ENCODE measurements at regions not wholly inside any gene's neighbourhood (a gene's known extent, or its start where the extent isn't known, plus 50 kb on each side); places are given as distances from the start of the nearest gene placed in this dataset.
"Not testable (repeated sequence)": the region's sequence is repeated elsewhere in the genome, so short reads cannot be mapped to it uniquely, and the experiment has no call there.

GRCh38 chr1:60606921-60607320 is 475.4 kb upstream of the NFIA start:
- not testable (repeated sequence) for H3K27ac Mint-ChIP-seq; ATAC-seq; H3K36me3 Mint-ChIP-seq (ENCODE audit: low read depth); DNase-seq; H3K4me1 Mint-ChIP-seq; H3K27me3 Mint-ChIP-seq; H3K4me3 Mint-ChIP-seq
- peaks cover 12% of the 10 kb centered on the region for H3K9me3 Mint-ChIP-seq

GRCh38 chr1:60600532-60600931 is 481.8 kb upstream of the NFIA start:
- DNase-seq, result no peak

DNA sequence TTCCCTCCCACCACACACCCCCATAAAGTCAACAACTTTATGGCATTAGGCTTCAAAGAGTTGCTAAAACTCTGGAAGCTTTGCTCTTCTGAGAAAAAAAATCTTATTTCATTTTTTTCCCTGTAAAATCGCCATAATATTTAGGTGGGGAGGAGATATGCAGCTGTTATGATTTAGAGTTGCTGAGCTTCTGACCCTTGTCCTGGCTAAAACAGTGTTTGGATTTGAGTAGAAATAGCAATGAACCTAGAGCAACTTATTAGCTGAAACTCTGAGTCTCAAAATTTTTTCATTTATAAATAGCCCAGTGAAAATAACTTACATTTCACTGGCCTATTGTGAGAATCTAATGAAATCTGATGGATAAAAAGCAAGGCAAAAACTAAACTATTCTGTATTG is 482.8 kb upstream of the NFIA start:
- Mint-ChIP-seq H3K9me3 (peaks cover 19% of the 10 kb centered on the region), H3K4me3 (no peak overlapping the region), H3K36me3 (ENCODE audit: low read depth) (no peaks in the 10 kb centered on the region), H3K4me1 (no peaks in the 10 kb centered on the region), H3K27me3 (peaks cover 2% of the 10 kb centered on the region), H3K27ac (no peak overlapping the region)
- DNase-seq, result no peak
- no peak for ATAC-seq

More at GRCh38 chr1:60600532-60600931, 481.8 kb upstream of the NFIA start:
- Mint-ChIP-seq H3K36me3 (ENCODE audit: low read depth) (no peaks in the 10 kb centered on the region), H3K4me3 (no peak overlapping the region), H3K4me1 (no peaks in the 10 kb centered on the region), H3K27me3 (peaks cover 2% of the 10 kb centered on the region), H3K27ac (no peak overlapping the region), H3K9me3 (peaks cover 19% of the 10 kb centered on the region)
- no peak for ATAC-seq

DNA sequence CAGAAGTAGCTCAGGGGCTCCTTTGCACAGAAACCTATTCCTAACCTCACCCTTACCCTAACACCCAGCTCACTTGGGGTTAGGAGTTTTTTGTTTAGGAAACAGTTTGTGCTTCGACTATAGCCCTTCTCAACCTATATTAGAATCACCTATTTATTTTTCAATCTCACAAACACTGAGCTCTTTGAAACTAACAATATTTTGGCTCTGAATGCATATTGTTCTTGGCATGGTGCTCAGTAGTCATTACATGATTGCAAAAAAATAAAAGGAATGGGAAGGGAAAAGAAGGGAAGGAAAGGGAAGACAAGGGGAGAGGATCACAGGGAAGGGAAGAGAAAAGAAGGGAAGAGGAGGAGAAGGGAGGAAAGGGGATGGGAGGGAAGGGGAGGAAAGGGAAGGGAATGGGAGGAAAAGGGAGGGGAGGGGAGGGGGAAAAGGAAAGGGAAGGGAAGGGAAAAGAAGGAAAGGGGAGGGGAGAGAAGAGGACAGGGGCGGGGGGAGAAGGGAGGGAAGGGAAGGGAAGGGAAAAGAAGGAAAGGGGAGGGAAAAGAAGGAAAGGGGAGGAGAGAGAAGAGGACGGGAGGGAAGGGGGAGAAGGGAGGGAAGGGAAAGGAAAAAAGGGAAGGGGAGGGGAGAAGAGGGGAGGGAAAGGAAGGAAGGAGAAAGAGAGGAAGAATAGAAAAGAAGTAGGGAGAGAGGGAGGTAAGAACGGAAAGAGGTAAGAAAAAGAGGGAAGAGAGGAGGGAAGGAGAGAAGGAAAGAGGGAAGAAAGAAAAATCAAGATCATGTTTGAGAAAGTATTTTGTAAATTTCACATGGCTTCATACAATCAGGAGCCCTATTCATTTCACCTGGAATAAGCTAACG is 484.1 kb upstream of the NFIA start:
- no peak for ATAC-seq
- no peak overlapping the region for H3K4me3 Mint-ChIP-seq
- peaks cover 12% of the 10 kb centered on the region for H3K9me3 Mint-ChIP-seq
- no peaks in the 10 kb centered on the region for H3K36me3 Mint-ChIP-seq (ENCODE audit: low read depth)
- DNase-seq, result no peak
- H3K4me1 Mint-ChIP-seq, result no peaks in the 10 kb centered on the region
- H3K27me3 Mint-ChIP-seq, result peaks cover 2% of the 10 kb centered on the region
- H3K27ac Mint-ChIP-seq, result no peak overlapping the region

DNA sequence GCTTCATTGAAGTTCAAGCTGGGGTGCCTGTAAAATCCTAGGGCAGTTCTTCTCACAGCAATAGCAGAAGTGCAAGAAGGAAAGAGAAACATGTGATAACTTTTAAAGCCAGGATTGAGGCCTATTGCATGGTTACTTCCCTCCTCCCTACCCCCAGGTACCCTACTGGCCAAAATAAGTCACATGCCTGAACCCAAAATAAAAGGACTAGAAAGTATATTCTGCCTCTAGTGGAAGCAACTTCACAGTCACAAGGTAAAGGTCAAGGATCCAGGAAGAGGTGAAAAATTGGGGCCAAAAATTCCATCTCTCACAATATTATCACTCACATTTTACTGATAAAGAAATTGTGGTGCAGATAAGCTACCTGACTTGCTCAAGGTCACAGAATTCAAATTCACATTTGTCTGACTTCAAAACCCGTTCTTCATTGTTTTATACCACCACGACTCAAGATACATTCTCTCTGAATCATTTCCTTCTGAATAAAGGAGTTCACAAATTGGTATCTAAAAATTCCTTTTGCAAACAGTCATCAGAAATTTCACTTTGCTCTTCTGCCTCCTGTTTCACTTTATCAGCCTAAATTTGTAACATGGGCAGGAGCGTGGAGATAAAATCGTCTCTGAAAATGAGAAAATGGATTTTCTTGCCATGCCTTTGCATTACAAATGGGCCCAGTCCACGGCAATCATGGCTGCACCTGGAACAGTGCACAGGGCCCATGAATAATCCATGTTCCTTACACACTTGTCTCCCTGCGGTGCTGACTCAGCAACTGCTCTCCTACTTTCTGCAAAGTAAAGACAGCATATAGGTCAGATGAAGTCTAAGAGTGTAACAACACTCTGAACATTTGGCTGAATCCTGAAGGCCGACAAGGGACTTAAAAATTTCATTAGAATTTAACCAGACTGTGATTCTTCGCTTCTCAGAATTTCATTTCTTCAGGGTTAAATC is 485.3 kb upstream of the NFIA start:
- Mint-ChIP-seq H3K36me3 (ENCODE audit: low read depth) (no peaks in the 10 kb centered on the region), H3K4me3 (no peak overlapping the region), H3K9me3 (peaks cover 11% of the 10 kb centered on the region), H3K4me1 (no peaks in the 10 kb centered on the region), H3K27me3 (peaks cover 2% of the 10 kb centered on the region), H3K27ac (no peak overlapping the region)
- DNase-seq (no peak), ATAC-seq (no peak)

- H3K27ac Mint-ChIP-seq, result no peak overlapping the region
- no peak for DNase-seq
- no peaks in the 10 kb centered on the region for H3K27me3 Mint-ChIP-seq
- H3K36me3 Mint-ChIP-seq (ENCODE audit: low read depth), result no peaks in the 10 kb centered on the region
- ATAC-seq, result no peak
- H3K4me1 Mint-ChIP-seq, result no peaks in the 10 kb centered on the region
- no peak overlapping the region for H3K4me3 Mint-ChIP-seq
- peaks cover 6% of the 10 kb centered on the region for H3K9me3 Mint-ChIP-seq
Measured at GRCh38 chr1:60591583-60591982, 490.8 kb upstream of the NFIA start.

GRCh38 chr1:60589916-60590315 is 492.4 kb upstream of the NFIA start:
- H3K27ac Mint-ChIP-seq, result no peak overlapping the region
- DNase-seq (no peak), ATAC-seq (no peak)
- no peaks in the 10 kb centered on the region for H3K27me3 Mint-ChIP-seq
- no peaks in the 10 kb centered on the region for H3K4me1 Mint-ChIP-seq
- H3K9me3 Mint-ChIP-seq, result peaks cover 5% of the 10 kb centered on the region
- no peaks in the 10 kb centered on the region for H3K36me3 Mint-ChIP-seq (ENCODE audit: low read depth)
- H3K4me3 Mint-ChIP-seq, result no peak overlapping the region

GRCh38 chr1:60589046-60589748 is 493.2 kb upstream of the NFIA start:
- ATAC-seq (no peak), DNase-seq (no peak)
- Mint-ChIP-seq H3K4me1 (no peaks in the 10 kb centered on the region), H3K4me3 (no peak overlapping the region), H3K27me3 (no peaks in the 10 kb centered on the region), H3K27ac (no peak overlapping the region), H3K36me3 (ENCODE audit: low read depth) (no peaks in the 10 kb centered on the region), H3K9me3 (peaks cover 5% of the 10 kb centered on the region)

DNA sequence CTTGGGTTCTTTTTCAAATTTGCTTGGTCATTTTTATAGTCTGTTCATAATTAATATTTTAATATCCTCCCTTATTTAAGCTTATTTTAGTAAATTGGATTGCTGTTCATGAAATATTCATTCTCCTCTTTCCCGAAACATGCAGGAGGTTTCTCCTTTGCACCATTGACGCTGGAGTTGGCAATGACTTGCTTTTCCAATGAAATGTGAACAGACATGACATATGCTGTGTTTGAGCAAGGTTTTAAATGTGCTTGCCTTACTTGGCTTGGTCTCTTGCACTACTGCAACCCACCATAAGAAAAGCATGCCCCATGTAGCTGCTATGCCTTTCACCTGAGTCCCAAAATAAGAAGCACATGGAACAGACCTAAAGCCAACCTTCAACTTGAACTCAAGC is 498.0 kb upstream of the NFIA start:
- DNase-seq, result no peak
- Mint-ChIP-seq H3K4me1 (no peaks in the 10 kb centered on the region), H3K9me3 (peaks cover 18% of the 10 kb centered on the region), H3K36me3 (ENCODE audit: low read depth) (no peaks in the 10 kb centered on the region), H3K27ac (no peak overlapping the region), H3K4me3 (no peak overlapping the region), H3K27me3 (no peaks in the 10 kb centered on the region)
- ATAC-seq, result no peak

DNA sequence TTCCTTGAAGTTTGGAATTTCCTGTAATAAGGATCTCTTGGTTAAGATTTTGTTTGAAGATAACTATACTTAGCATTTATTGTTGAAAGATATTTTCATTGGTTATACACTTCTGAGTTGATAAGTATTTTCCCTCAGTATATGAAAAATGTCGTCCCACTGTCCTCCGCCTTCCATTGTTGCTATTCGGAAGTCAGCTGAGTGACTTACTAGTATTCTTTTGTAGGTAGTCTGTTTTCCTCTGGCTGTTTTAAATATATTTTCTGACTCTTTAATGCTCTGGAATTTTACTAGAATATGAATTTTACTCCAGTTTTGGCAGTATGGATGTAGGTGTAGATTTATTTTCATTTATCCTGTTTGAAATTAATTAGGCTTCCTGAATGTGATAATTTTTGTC is 498.7 kb upstream of the NFIA start:
- no peak overlapping the region for H3K4me3 Mint-ChIP-seq
- peaks cover 18% of the 10 kb centered on the region for H3K9me3 Mint-ChIP-seq
- H3K36me3 Mint-ChIP-seq (ENCODE audit: low read depth), result no peaks in the 10 kb centered on the region
- H3K27ac Mint-ChIP-seq, result no peak overlapping the region
- H3K27me3 Mint-ChIP-seq, result no peaks in the 10 kb centered on the region
- no peak for ATAC-seq
- no peaks in the 10 kb centered on the region for H3K4me1 Mint-ChIP-seq
- no peak for DNase-seq

GRCh38 chr1:60581455-60582220 is 500.7 kb upstream of the NFIA start:
- DNase-seq (no peak), ATAC-seq (no peak)
- Mint-ChIP-seq H3K36me3 (ENCODE audit: low read depth) (no peaks in the 10 kb centered on the region), H3K9me3 (peaks cover 18% of the 10 kb centered on the region), H3K4me3 (no peak overlapping the region), H3K4me1 (no peaks in the 10 kb centered on the region), H3K27me3 (no peaks in the 10 kb centered on the region), H3K27ac (no peak overlapping the region)

- Mint-ChIP-seq H3K27me3 (no peaks in the 10 kb centered on the region), H3K27ac (no peak overlapping the region), H3K4me1 (no peaks in the 10 kb centered on the region), H3K9me3 (peaks cover 5% of the 10 kb centered on the region), H3K4me3 (no peak overlapping the region), H3K36me3 (ENCODE audit: low read depth) (no peaks in the 10 kb centered on the region)
- DNase-seq, result no peak
- ATAC-seq, result no peak
Measured at GRCh38 chr1:60577029-60577428, 503.5 kb upstream of the C1orf87 start.

DNA sequence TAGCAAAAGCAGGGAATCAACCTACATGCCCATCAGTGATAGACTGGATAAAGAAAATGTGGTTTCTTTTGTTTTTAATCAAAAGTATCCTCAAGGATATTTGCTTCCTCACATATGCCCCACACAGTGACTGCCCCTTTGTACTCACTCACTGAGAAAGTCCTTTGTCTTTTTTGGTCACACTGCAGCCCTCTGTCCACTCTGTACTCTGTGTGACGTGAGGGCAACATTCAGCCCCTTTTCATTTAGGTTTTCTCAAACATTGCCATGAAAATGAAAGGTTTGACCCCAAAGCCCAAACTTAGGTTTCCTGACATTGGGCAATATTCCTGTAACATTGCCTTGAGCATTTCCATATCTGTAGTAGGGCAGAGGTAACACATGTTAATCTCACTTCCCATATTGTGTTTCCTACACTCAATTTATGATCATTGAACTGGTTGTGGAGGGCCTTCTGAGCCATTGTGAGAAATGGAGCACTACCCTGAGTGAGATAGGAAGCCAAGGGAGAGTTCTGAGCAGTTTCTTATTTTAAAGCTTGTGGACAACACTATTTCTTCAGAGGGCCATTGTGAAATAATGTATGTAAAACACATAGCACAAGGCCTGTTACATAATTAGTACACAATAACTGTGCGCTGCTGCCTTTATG is 501.9 kb upstream of the C1orf87 start:
- no peak overlapping the region for H3K4me3 Mint-ChIP-seq

More for the DNA sequence above, 501.9 kb upstream of the C1orf87 start:
- Mint-ChIP-seq H3K9me3 (no peaks in the 10 kb centered on the region), H3K27ac (no peak overlapping the region), H3K36me3 (ENCODE audit: low read depth) (no peaks in the 10 kb centered on the region), H3K27me3 (peaks cover 2% of the 10 kb centered on the region), H3K4me1 (no peaks in the 10 kb centered on the region)
- ATAC-seq (no peak), DNase-seq (no peak)

All from activated naive CD8-positive, alpha-beta T cell treated with anti-CD3 and anti-CD28 coated beads, Interleukin-2, amount 50 U/mL, for 24 hours (primary cell).